ENCODE measurements at regions not wholly inside any gene's neighbourhood (a gene's known extent, or its start where the extent isn't known, plus 50 kb on each side); places are given as distances from the start of the nearest gene placed in this dataset.
"Not testable (repeated sequence)": the region's sequence is repeated elsewhere in the genome, so short reads cannot be mapped to it uniquely, and the experiment has no call there.

GRCh38 chr17:26881195-26881594 lies 412.7 kb upstream of the WSB1 start:
- peaks cover 11% of the 10 kb centered on the region for H3K9me3 Mint-ChIP-seq
- H3K4me1 Mint-ChIP-seq; H3K4me3 Mint-ChIP-seq; CTCF ChIA-PET; H3K27me3 Mint-ChIP-seq (ENCODE audit: low read depth); POLR2A ChIA-PET; DNase-seq (ENCODE audit: low spot score); H3K27ac Mint-ChIP-seq; ATAC-seq: not testable (repeated sequence)
- peak; percentile 22; the same call in 1 of the 2 replicates for TF ChIP-seq JAZF1 (CRISPR knock-in tag; IDR thresholded peaks at IDR 0.05)
- TF ChIP-seq CDX4 (CRISPR knock-in tag; IDR thresholded peaks at IDR 0.05; ENCODE audit: borderline replicate concordance), result peak; percentile 80; the same call in 1 of the 2 replicates
- TF ChIP-seq SOX15 (CRISPR knock-in tag; IDR thresholded peaks at IDR 0.05), result 0 out of 2 replicates have a peak, but pooled peaks have one; percentile 64
- H3K36me3 Mint-ChIP-seq, result peaks cover 13% of the 10 kb centered on the region

GRCh38 chr17:26882097-26882761 lies 411.7 kb upstream of the WSB1 start:
- H3K4me1 Mint-ChIP-seq; DNase-seq (ENCODE audit: low spot score); ATAC-seq; POLR2A ChIA-PET; H3K27me3 Mint-ChIP-seq (ENCODE audit: low read depth); H3K27ac Mint-ChIP-seq; H3K4me3 Mint-ChIP-seq; CTCF ChIA-PET: not testable (repeated sequence)
- H3K9me3 Mint-ChIP-seq, result peaks cover 11% of the 10 kb centered on the region
- peaks cover 13% of the 10 kb centered on the region for H3K36me3 Mint-ChIP-seq

- POLR2A ChIA-PET, ATAC-seq: not testable (repeated sequence)
Observed at GRCh38 chr17:26883878-26884740, 409.8 kb upstream of the WSB1 start.

GRCh38 chr17:26884741-26885059 lies 409.2 kb upstream of the WSB1 start:
- Mint-ChIP-seq H3K9me3 (peaks cover 11% of the 10 kb centered on the region), H3K36me3 (peaks cover 13% of the 10 kb centered on the region)
- H3K4me1 Mint-ChIP-seq; H3K27ac Mint-ChIP-seq; DNase-seq (ENCODE audit: low spot score); ATAC-seq; POLR2A ChIA-PET; H3K4me3 Mint-ChIP-seq; CTCF ChIA-PET; H3K27me3 Mint-ChIP-seq (ENCODE audit: low read depth): not testable (repeated sequence)

More at GRCh38 chr17:26883878-26884740, 409.8 kb upstream of the WSB1 start:
- H3K27ac Mint-ChIP-seq; H3K4me3 Mint-ChIP-seq; CTCF ChIA-PET; H3K4me1 Mint-ChIP-seq; DNase-seq (ENCODE audit: low spot score); H3K27me3 Mint-ChIP-seq (ENCODE audit: low read depth): not testable (repeated sequence)
- H3K9me3 Mint-ChIP-seq, result peaks cover 11% of the 10 kb centered on the region
- peaks cover 13% of the 10 kb centered on the region for H3K36me3 Mint-ChIP-seq

GRCh38 chr17:26885244-26885970 lies 408.5 kb upstream of the WSB1 start:
- peak; percentile 70; the same call in 1 of the 2 replicates for TF ChIP-seq CDX4 (CRISPR knock-in tag; IDR thresholded peaks at IDR 0.05; ENCODE audit: borderline replicate concordance)
- peak; percentile 75 for TF ChIP-seq GRHL2 (CRISPR knock-in tag; IDR thresholded peaks at IDR 0.05; ENCODE audit: insufficient replicate concordance, severe bottlenecking)
- CTCF ChIA-PET; H3K4me3 Mint-ChIP-seq; H3K4me1 Mint-ChIP-seq; H3K27me3 Mint-ChIP-seq (ENCODE audit: low read depth); ATAC-seq; POLR2A ChIA-PET; DNase-seq (ENCODE audit: low spot score); H3K27ac Mint-ChIP-seq: not testable (repeated sequence)
- H3K9me3 Mint-ChIP-seq, result peaks cover 11% of the 10 kb centered on the region
- peaks cover 13% of the 10 kb centered on the region for H3K36me3 Mint-ChIP-seq

All from WTC11 (cell line).